GM12874 (cell line): ENCODE measurements at regions not wholly inside any gene's neighbourhood (a gene's known extent, or its start where the extent isn't known, plus 50 kb on each side); places are given as distances from the start of the nearest gene placed in this dataset.

Experiments used
- CTCF ChIP-seq: IDR thresholded peaks from 2 replicates; pipeline ENCODE4 v1.5.1; 2011; ENCODE audit warnings: low read depth, mild to moderate bottlenecking, control low read depth, low read length, moderate library complexity; ENCODE audit not compliant: insufficient read depth

GRCh38 chr10:128633864-128634540, 507.8 kb upstream of the MKI67 start:
- TF ChIP-seq CTCF: no peak

- no peak for TF ChIP-seq CTCF
Observed at GRCh38 chr10:128642023-128642422, 515.8 kb upstream of the MKI67 start.

GRCh38 chr10:128642502-128642901, 516.3 kb upstream of the MKI67 start:
- TF ChIP-seq CTCF: no peak

GRCh38 chr10:128643658-128644057, 517.4 kb upstream of the MKI67 start:
- no peak for TF ChIP-seq CTCF

- TF ChIP-seq CTCF: no peak
Observed at GRCh38 chr10:128645486-128645885, 519.3 kb upstream of the MKI67 start.

- no peak for TF ChIP-seq CTCF
Observed at GRCh38 chr10:128646956-128647355, 520.7 kb upstream of the MKI67 start.

GRCh38 chr10:128657548-128657947, 531.3 kb upstream of the MKI67 start:
- TF ChIP-seq CTCF: no peak
